ENCODE measurements at regions not wholly inside any gene's neighbourhood (a gene's known extent, or its start where the extent isn't known, plus 50 kb on each side); places are given as distances from the start of the nearest gene placed in this dataset.

DNA sequence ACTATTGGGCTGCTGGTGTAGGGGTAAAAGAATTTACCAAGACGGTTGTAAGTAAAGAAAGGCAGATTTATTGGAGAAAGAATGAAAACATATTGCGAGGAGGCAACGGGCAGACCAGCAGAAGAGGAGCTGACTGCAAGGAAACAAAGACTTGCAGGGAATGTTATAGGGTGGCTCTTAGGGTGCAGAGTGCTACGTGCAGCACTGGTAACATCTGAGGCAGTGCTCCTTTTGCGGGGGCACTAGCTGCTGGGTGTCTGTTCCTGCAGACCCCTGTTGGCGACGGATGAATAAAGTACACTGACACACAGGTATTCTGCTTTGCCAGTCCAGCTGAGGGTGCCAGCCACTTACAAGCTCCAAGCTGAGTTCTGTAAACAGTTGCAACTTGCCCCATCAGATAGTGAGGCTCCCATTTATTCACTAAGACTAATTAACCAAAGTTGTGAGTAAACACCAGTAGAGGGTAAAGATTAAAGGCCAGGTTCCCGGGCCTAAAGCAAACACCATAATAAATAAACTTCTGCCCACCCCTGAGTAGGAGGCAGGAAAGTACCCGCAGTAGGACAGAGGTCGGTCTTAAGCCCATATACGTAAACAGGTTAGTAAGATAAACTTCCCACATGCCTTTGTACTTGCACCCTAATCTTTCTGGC lies 140.2 kb upstream of the KCNK1 start:
- Histone ChIP-seq H3K27me3 (replicated peaks in 1 of 4; ENCODE audit: control extremely low read depth in 1 of 4, control insufficient read depth in 3 of 4, insufficient read depth in 4 of 4, low read length in 3 of 4) (no peaks in the 10 kb centered on the region), H3K4me2 (replicated peaks; ENCODE audit: low read depth, low read length, poor library complexity, severe bottlenecking) (no peak overlapping the region), H3K9me3 (ENCODE audit: control extremely low read depth in 1 of 3, control insufficient read depth in 2 of 3, insufficient read depth in 1 of 3, low read length in 2 of 3) (peaks cover 0 to 4% (median 0%) of the 10 kb centered on the region in 3 donors), H2AFZ (ENCODE audit: insufficient read depth, low read depth, low read length, poor library complexity, severe bottlenecking) (no peak overlapping the region), H3K4me3 (ENCODE audit: control extremely low read depth in 1 of 5, extremely low read depth in 1 of 5, insufficient read depth in 1 of 5, low read depth in 2 of 5, low read length in 4 of 5) (no peak overlapping the region), H4K20me1 (ENCODE audit: control insufficient read depth, insufficient read depth, low read length, poor library complexity, severe bottlenecking) (no peaks in the 10 kb centered on the region), H3K9ac (ENCODE audit: low read length) (no peak overlapping the region), H3K27ac (ENCODE audit: low read length in 2 of 2) (no peak overlapping the region), H3K79me2 (ENCODE audit: control insufficient read depth, insufficient read depth, low read length) (no peaks in the 10 kb centered on the region), H3K36me3 (replicated peaks in 1 of 2; ENCODE audit: control extremely low read depth in 1 of 2, control insufficient read depth in 1 of 2, extremely low read depth in 1 of 2, insufficient read depth in 2 of 2, low read length in 1 of 2) (no peaks in the 10 kb centered on the region), H3K4me1 (ENCODE audit: control insufficient read depth in 2 of 2, insufficient read depth in 2 of 2, low read length in 2 of 2) (no peaks in the 10 kb centered on the region)
- DNase-seq (no peak), ATAC-seq (ENCODE audit: low read depth) (no peak)
- ChIA-PET POLR2A (no interaction called here), CTCF (no interaction called here)
- WGBS (ENCODE audit: insufficient coverage): 92% methylated on average over 9 of the region's 11 CpGs
- TF ChIP-seq EZH2 (IDR thresholded peaks at IDR 0.05; ENCODE audit: borderline replicate concordance, insufficient read depth, low read depth, low read length, poor library complexity, severe bottlenecking) (no peak), CTCF (IDR thresholded peaks at IDR 0.05) (no peak)
- Mint-ChIP-seq H3K27ac (no peak overlapping the region), H3K9me3 (ENCODE audit: insufficient read depth) (peaks cover 4% of the 10 kb centered on the region), H3K4me1 (no peaks in the 10 kb centered on the region), H3K27me3 (peaks cover 2% of the 10 kb centered on the region), H3K4me3 (no peak overlapping the region)
- intact Hi-C loops (cut with micrococcal nuclease): no loop called here

GRCh38 chr1:233477359-233477758 lies 136.5 kb upstream of the KCNK1 start:
- Histone ChIP-seq H4K20me1 (ENCODE audit: control insufficient read depth, insufficient read depth, low read length, poor library complexity, severe bottlenecking) (no peaks in the 10 kb centered on the region), H3K79me2 (ENCODE audit: control insufficient read depth, insufficient read depth, low read length) (no peaks in the 10 kb centered on the region), H3K4me2 (replicated peaks; ENCODE audit: low read depth, low read length, poor library complexity, severe bottlenecking) (no peak overlapping the region), H3K36me3 (replicated peaks in 1 of 2; ENCODE audit: control extremely low read depth in 1 of 2, control insufficient read depth in 1 of 2, extremely low read depth in 1 of 2, insufficient read depth in 2 of 2, low read length in 1 of 2) (no peaks in the 10 kb centered on the region), H3K27me3 (replicated peaks in 1 of 4; ENCODE audit: control extremely low read depth in 1 of 4, control insufficient read depth in 3 of 4, insufficient read depth in 4 of 4, low read length in 3 of 4) (no peaks in the 10 kb centered on the region), H3K4me1 (ENCODE audit: control insufficient read depth in 2 of 2, insufficient read depth in 2 of 2, low read length in 2 of 2) (no peaks in the 10 kb centered on the region), H3K9me3 (ENCODE audit: control extremely low read depth in 1 of 3, control insufficient read depth in 2 of 3, insufficient read depth in 1 of 3, low read length in 2 of 3) (no peaks in the 10 kb centered on the region), H3K27ac (ENCODE audit: low read length in 2 of 2) (no peak overlapping the region), H3K4me3 (ENCODE audit: control extremely low read depth in 1 of 5, extremely low read depth in 1 of 5, insufficient read depth in 1 of 5, low read depth in 2 of 5, low read length in 4 of 5) (no peak overlapping the region), H3K9ac (ENCODE audit: low read length) (no peak overlapping the region), H2AFZ (ENCODE audit: insufficient read depth, low read depth, low read length, poor library complexity, severe bottlenecking) (no peak overlapping the region)
- no peaks in the 10 kb centered on the region for H3K4me1 Mint-ChIP-seq
- peaks cover 2% of the 10 kb centered on the region for H3K27me3 Mint-ChIP-seq
- intact Hi-C loops (cut with micrococcal nuclease): no loop called here
- POLR2A ChIA-PET: no interaction called here
- TF ChIP-seq EZH2 (IDR thresholded peaks at IDR 0.05; ENCODE audit: borderline replicate concordance, insufficient read depth, low read depth, low read length, poor library complexity, severe bottlenecking): no peak
- no peak for TF ChIP-seq CTCF (IDR thresholded peaks at IDR 0.05)
- H3K4me3 Mint-ChIP-seq: no peak overlapping the region
- DNase-seq (no peak), ATAC-seq (ENCODE audit: low read depth) (no peak)
- no peak overlapping the region for H3K27ac Mint-ChIP-seq
- CTCF ChIA-PET: no interaction called here
- H3K9me3 Mint-ChIP-seq (ENCODE audit: insufficient read depth): no peaks in the 10 kb centered on the region
